WI38 (cell line): ENCODE measurements at regions not wholly inside any gene's neighbourhood (a gene's known extent, or its start where the extent isn't known, plus 50 kb on each side); places are given as distances from the start of the nearest gene placed in this dataset.

ENCODE experiments used
- H3K4me3 ChIP-seq: 2 replicates; pipeline ENCODE4 v1.5.1; 2011; ENCODE audit warnings: low read depth, mild to moderate bottlenecking, control low read depth, low read length
- CTCF ChIP-seq: IDR thresholded peaks from 2 replicates; pipeline ENCODE4 v1.5.1; 2012; ENCODE audit warnings: low read depth, mild to moderate bottlenecking, control low read depth, low read length

GRCh38 chr6:968791-969190, 275.9 kb upstream of the EXOC2 start:
- H3K4me3 ChIP-seq = no peak overlapping the region
- no peak for TF ChIP-seq CTCF

GRCh38 chr6:967701-968100, 274.8 kb upstream of the EXOC2 start:
- TF ChIP-seq CTCF = no peak
- H3K4me3 ChIP-seq = no peak overlapping the region

GRCh38 chr6:965343-965742, 272.4 kb upstream of the EXOC2 start:
- TF ChIP-seq CTCF = no peak
- no peak overlapping the region for H3K4me3 ChIP-seq

GRCh38 chr6:963456-963855, 270.5 kb upstream of the EXOC2 start:
- H3K4me3 ChIP-seq = no peak overlapping the region
- TF ChIP-seq CTCF = no peak

- TF ChIP-seq CTCF = no peak
- H3K4me3 ChIP-seq = no peak overlapping the region
Measured at GRCh38 chr6:961407-961960, 268.5 kb upstream of the EXOC2 start.

GRCh38 chr6:960356-960755, 267.4 kb upstream of the EXOC2 start:
- no peak overlapping the region for H3K4me3 ChIP-seq
- no peak for TF ChIP-seq CTCF

GRCh38 chr6:958488-958887, 265.5 kb upstream of the EXOC2 start:
- no peak for TF ChIP-seq CTCF
- no peak overlapping the region for H3K4me3 ChIP-seq
